H1 (cell line): ENCODE measurements at regions not wholly inside any gene's neighbourhood (a gene's known extent, or its start where the extent isn't known, plus 50 kb on each side); places are given as distances from the start of the nearest gene placed in this dataset.

ENCODE experiments used
- POLR2A ChIP-seq, 2 experiments: IDR thresholded peaks; 1 replicate in 1 of 2; 2 replicates in 1 of 2; pipeline ENCODE4 v1.6.1; 2011; ENCODE audit warnings: low read depth in 2 of 2, low read length in 2 of 2, mild to moderate bottlenecking in 2 of 2; ENCODE audit errors: control extremely low read depth in 1 of 2
- POLR2AphosphoS5 ChIP-seq: IDR thresholded peaks from 2 replicates; pipeline ENCODE4 v1.6.1; 2011; ENCODE audit warnings: low read depth, low read length
- SUZ12 ChIP-seq: fragments of 200-600 bp; sonication (generic); IDR thresholded peaks from 2 replicates; pipeline ENCODE4 v1.6.1; 2012; ENCODE audit warnings: mild to moderate bottlenecking, inconsistent platforms, low read length, moderate library complexity, mixed read lengths
- TF ChIP-seq, protein P1 (sequence below), 3 experiments: IDR thresholded peaks; 1 replicate in 2 of 3; 2 replicates in 1 of 3; pipeline versions ENCODE4 v1.5.1 to v1.6.1; 2011; ENCODE audit warnings: low read length in 3 of 3, mild to moderate bottlenecking in 3 of 3, inconsistent platforms in 2 of 3, low read depth in 1 of 3, moderate library complexity in 1 of 3; ENCODE audit not compliant: insufficient read depth in 1 of 3; ENCODE audit errors: control extremely low read depth in 1 of 3

DNA sequence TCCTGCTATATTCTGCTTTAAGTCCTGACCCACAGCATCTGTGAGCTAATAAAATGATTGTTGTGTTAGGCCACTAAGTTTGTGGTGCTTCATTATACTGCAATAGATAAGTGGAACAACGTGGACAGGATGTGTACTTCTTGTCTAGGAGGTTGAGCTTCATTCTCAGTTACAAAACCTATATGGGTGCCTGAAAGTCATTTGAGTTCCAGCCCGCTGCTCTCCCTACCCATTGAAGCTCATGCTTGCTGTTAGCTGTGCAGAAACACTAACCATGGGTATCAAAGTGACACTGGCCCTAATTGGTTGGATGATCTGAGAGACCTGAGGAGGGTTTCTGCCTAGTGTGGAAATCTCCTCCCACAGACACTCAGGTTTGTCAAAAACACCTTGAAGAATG, 357.2 kb downstream of the PDCD6IP start:
- TF ChIP-seq POLR2A (IDR thresholded peaks at IDR 0.05; ENCODE audit: control extremely low read depth in 1 of 2, low read depth in 2 of 2, low read length in 2 of 2): no peak
- TF ChIP-seq, protein P1, sequence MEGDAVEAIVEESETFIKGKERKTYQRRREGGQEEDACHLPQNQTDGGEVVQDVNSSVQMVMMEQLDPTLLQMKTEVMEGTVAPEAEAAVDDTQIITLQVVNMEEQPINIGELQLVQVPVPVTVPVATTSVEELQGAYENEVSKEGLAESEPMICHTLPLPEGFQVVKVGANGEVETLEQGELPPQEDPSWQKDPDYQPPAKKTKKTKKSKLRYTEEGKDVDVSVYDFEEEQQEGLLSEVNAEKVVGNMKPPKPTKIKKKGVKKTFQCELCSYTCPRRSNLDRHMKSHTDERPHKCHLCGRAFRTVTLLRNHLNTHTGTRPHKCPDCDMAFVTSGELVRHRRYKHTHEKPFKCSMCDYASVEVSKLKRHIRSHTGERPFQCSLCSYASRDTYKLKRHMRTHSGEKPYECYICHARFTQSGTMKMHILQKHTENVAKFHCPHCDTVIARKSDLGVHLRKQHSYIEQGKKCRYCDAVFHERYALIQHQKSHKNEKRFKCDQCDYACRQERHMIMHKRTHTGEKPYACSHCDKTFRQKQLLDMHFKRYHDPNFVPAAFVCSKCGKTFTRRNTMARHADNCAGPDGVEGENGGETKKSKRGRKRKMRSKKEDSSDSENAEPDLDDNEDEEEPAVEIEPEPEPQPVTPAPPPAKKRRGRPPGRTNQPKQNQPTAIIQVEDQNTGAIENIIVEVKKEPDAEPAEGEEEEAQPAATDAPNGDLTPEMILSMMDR (IDR thresholded peaks at IDR 0.05; ENCODE audit: control extremely low read depth in 1 of 3, insufficient read depth in 1 of 3, low read depth in 1 of 3, low read length in 3 of 3): no peak
- no peak for TF ChIP-seq POLR2AphosphoS5
- TF ChIP-seq SUZ12: no peak
